Vagina (tissue), 2 donors: ENCODE measurements at regions not wholly inside any gene's neighbourhood (a gene's known extent, or its start where the extent isn't known, plus 50 kb on each side); places are given as distances from the start of the nearest gene placed in this dataset.

Experiments used
- DNase-seq, 2 donors: peaks; one replicate each; pipeline ENCODE4 v3.0.0-alpha.2; 2017; ENCODE audit errors: extremely low spot score in 2 of 2
- H3K27ac ChIP-seq: fragments of 200-600 bp; sonication (generic); one replicate; pipeline ENCODE4 v1.5.1; 2019
- H3K27me3 ChIP-seq: fragments of 200-600 bp; sonication (generic); one replicate; pipeline ENCODE4 v1.5.1; 2019
- H3K36me3 ChIP-seq, 2 donors: fragments of 200-600 bp; sonication (generic); one replicate each; pipeline ENCODE4 v1.5.1; 2017 to 2019
- H3K4me1 ChIP-seq: fragments of 200-600 bp; sonication (generic); one replicate; pipeline ENCODE4 v1.5.1; 2019
- H3K4me3 ChIP-seq, 2 donors: fragments of 200-600 bp; sonication (generic); 1 replicate in 1 of 2; 2 replicates in 1 of 2; pipeline ENCODE4 v1.5.1; 2016 to 2019
- H3K9me3 ChIP-seq: fragments of 200-600 bp; sonication (generic); one replicate; pipeline ENCODE4 v1.5.1; 2019
- POLR2A ChIP-seq, 2 donors: fragments of 450-650 bp; IDR thresholded peaks; one replicate each; pipeline ENCODE4 v1.6.1; 2017; ENCODE audit warnings: antibody characterized with exemption in 2 of 2, mild to moderate bottlenecking in 2 of 2, moderate library complexity in 2 of 2
- POLR2AphosphoS5 ChIP-seq, 2 donors: sonication (generic); formaldehyde crosslinking; IDR thresholded peaks; one replicate each; pipeline ENCODE4 v1.9.0; 2017; ENCODE audit warnings: antibody characterized with exemption in 2 of 2, mild to moderate bottlenecking in 2 of 2, low read depth in 1 of 2; ENCODE audit not compliant: insufficient read depth in 1 of 2
- intact Hi-C: fragments of 100-400 bp; cut with DNase I; formaldehyde crosslinking; loops from one replicate; pipeline ENCODE4 v1.15.1; 2023
- TF ChIP-seq, protein P1 (sequence below), 3 experiments: fragments of 450-650 bp in 2 of 3; fragments of 200-600 bp in 1 of 3; sonication (generic) in 1 of 3; IDR thresholded peaks; one replicate each; pipeline ENCODE4 v1.5.1; 2017 to 2019; ENCODE audit warnings: antibody characterized with exemption in 3 of 3, mild to moderate bottlenecking in 2 of 3, moderate library complexity in 2 of 3

DNA sequence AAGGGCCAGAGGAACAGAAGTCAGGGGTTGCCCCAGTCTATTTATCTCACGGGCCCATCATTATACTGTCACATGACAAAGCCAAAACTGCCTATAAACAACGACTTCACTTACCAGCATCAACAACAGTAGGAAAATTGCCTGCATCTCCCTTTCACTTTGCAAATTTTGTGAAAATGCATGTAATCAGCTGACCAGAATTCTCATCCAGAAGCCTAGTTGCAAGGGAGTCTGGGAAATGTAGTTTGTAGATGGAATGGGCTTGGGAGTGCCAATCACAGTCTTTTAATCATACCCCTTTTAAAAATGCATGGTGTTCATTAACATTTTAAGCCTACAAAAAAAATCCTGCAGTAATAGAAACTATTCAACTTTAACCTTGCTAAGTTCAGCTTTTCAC, 369.3 kb upstream of the TMPO start:
- DNase-seq: no peak
- intact Hi-C loops: no loop called here
- no peak overlapping the region for H3K4me3 ChIP-seq
- no peaks in the 10 kb centered on the region for H3K4me1 ChIP-seq
- no peaks in the 10 kb centered on the region for H3K27me3 ChIP-seq
- H3K27ac ChIP-seq: no peak overlapping the region
- no peaks in the 10 kb centered on the region for H3K36me3 ChIP-seq
- no peaks in the 10 kb centered on the region for H3K9me3 ChIP-seq
- TF ChIP-seq, protein P1, sequence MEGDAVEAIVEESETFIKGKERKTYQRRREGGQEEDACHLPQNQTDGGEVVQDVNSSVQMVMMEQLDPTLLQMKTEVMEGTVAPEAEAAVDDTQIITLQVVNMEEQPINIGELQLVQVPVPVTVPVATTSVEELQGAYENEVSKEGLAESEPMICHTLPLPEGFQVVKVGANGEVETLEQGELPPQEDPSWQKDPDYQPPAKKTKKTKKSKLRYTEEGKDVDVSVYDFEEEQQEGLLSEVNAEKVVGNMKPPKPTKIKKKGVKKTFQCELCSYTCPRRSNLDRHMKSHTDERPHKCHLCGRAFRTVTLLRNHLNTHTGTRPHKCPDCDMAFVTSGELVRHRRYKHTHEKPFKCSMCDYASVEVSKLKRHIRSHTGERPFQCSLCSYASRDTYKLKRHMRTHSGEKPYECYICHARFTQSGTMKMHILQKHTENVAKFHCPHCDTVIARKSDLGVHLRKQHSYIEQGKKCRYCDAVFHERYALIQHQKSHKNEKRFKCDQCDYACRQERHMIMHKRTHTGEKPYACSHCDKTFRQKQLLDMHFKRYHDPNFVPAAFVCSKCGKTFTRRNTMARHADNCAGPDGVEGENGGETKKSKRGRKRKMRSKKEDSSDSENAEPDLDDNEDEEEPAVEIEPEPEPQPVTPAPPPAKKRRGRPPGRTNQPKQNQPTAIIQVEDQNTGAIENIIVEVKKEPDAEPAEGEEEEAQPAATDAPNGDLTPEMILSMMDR (IDR thresholded peaks at IDR 0.05): no peak
- TF ChIP-seq POLR2AphosphoS5 (IDR thresholded peaks at IDR 0.05; ENCODE audit: insufficient read depth in 1 of 2, low read depth in 1 of 2) (no peak), POLR2A (IDR thresholded peaks at IDR 0.05) (no peak)

DNA sequence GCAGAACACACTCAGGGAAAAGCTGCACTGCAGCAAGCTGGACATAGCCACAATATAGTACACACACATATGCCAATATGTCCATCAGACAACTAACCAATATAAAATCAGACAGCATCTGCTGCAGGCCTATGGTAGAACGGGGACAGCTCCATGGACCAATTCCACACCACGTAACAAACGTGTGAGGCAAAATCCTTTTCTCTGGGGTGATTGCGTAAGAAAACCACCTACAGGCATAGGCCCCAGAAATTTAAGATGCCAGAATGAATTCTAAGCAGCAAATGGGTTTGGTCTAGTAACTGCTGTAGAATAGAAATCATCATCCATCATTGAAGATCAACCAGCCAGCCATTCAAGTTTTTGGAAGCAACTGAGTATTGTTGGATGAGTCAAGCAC, 368.9 kb upstream of the TMPO start:
- no peak for DNase-seq
- intact Hi-C loops: no loop called here
- no peaks in the 10 kb centered on the region for H3K9me3 ChIP-seq
- no peaks in the 10 kb centered on the region for H3K27me3 ChIP-seq
- H3K4me1 ChIP-seq: no peaks in the 10 kb centered on the region
- TF ChIP-seq, protein P1 (IDR thresholded peaks at IDR 0.05): no peak
- no peak for TF ChIP-seq POLR2AphosphoS5 (IDR thresholded peaks at IDR 0.05; ENCODE audit: insufficient read depth in 1 of 2, low read depth in 1 of 2)
- TF ChIP-seq POLR2A (IDR thresholded peaks at IDR 0.05): no peak
- H3K27ac ChIP-seq: no peak overlapping the region
- H3K4me3 ChIP-seq: no peak overlapping the region
- no peaks in the 10 kb centered on the region for H3K36me3 ChIP-seq

DNA sequence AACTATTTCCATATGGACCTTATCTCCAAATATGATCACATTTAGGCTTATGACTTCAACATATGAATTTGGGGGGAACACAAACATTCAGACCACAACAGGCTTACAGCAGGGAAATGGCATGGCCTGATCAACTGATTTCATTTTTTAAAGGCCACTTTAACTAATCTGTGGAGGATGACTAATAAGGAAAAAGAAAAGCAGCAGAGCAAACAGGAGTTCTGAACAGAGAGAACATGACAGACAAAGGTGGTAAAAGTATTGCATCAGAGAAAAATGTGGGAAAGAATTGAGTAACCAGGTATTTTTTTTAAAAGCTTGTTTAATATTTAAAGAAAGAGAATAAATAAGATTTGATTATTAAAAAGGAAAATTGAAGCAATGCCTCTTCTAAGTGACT, 366.1 kb upstream of the TMPO start:
- TF ChIP-seq POLR2A (IDR thresholded peaks at IDR 0.05) (no peak), POLR2AphosphoS5 (IDR thresholded peaks at IDR 0.05; ENCODE audit: insufficient read depth in 1 of 2, low read depth in 1 of 2) (no peak)
- TF ChIP-seq, protein P1 (IDR thresholded peaks at IDR 0.05): no peak
- Histone ChIP-seq H3K9me3 (no peaks in the 10 kb centered on the region), H3K27me3 (no peaks in the 10 kb centered on the region), H3K4me1 (no peaks in the 10 kb centered on the region), H3K4me3 (no peak overlapping the region), H3K36me3 (no peaks in the 10 kb centered on the region), H3K27ac (no peak overlapping the region)
- no peak for DNase-seq
- intact Hi-C loops: no loop called here

DNA sequence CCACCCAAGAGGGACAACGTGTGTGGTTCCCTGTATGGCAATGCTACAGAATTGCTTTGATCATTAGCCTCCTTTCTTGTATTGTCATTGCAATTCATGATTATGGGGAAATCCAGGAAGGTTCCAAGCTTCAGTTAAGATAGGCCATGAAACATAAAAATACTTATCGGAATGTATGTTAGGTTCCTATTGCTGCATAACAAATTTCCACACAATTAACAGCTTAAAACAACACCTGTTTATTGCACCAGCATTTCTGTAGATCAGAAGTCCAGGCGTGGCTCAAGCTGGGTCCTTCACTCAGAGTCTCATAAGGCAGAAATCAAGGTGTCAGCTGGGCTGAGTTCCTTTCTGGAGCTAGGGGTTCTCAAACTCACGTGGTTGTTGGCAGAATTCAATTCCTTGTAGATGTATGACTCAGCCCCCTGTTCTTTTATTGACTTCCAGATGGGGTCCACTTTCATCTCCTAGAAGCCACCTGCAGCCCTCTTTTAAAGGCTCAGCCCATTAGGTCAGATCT, 365.6 kb upstream of the TMPO start:
- no peaks in the 10 kb centered on the region for H3K4me1 ChIP-seq
- TF ChIP-seq POLR2AphosphoS5 (IDR thresholded peaks at IDR 0.05; ENCODE audit: insufficient read depth in 1 of 2, low read depth in 1 of 2) (no peak), POLR2A (IDR thresholded peaks at IDR 0.05) (no peak)
- TF ChIP-seq, protein P1 (IDR thresholded peaks at IDR 0.05): no peak
- H3K27ac ChIP-seq: no peak overlapping the region
- H3K9me3 ChIP-seq: no peaks in the 10 kb centered on the region
- DNase-seq: no peak
- H3K27me3 ChIP-seq: no peaks in the 10 kb centered on the region
- intact Hi-C loops: no loop called here
- H3K36me3 ChIP-seq: no peaks in the 10 kb centered on the region
- no peak overlapping the region for H3K4me3 ChIP-seq

DNA sequence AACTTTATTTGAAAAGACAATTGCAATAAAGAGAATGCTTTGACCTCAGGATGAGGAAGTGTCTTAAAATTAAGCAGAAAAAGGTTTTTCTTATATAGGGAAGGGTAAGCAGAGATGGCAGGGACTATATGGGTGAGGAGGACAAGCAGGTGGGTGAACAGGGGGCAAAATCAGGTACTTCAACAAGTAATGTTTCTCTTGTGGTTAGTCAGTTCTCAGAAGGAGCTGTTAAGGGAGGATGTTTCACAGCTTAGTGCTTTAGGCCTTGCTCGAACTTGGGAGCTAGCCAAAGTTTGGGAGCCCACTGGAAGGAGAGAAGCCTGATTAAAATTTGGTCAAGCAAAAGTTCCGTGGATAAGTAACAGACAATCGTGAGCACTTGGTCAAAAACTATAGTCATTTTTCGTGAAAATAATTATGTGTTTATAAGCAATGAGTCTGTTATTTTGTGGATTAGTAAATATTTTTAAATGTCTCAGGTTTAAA, 364.2 kb upstream of the TMPO start:
- no peaks in the 10 kb centered on the region for H3K27me3 ChIP-seq
- intact Hi-C loops: no loop called here
- no peaks in the 10 kb centered on the region for H3K36me3 ChIP-seq
- H3K9me3 ChIP-seq: no peaks in the 10 kb centered on the region
- no peak overlapping the region for H3K27ac ChIP-seq
- TF ChIP-seq POLR2AphosphoS5 (IDR thresholded peaks at IDR 0.05; ENCODE audit: insufficient read depth in 1 of 2, low read depth in 1 of 2): no peak
- no peak for TF ChIP-seq POLR2A (IDR thresholded peaks at IDR 0.05)
- TF ChIP-seq, protein P1 (IDR thresholded peaks at IDR 0.05): no peak
- no peak overlapping the region for H3K4me3 ChIP-seq
- no peak for DNase-seq
- no peaks in the 10 kb centered on the region for H3K4me1 ChIP-seq
